T-helper 2 cell treated with Interferon-gamma antibody and Interleukin-4, amounts not matched to agents 5 μg/mL and 100 μg/mL, for 36 hours (primary cell): ENCODE measurements at regions not wholly inside any gene's neighbourhood (a gene's known extent, or its start where the extent isn't known, plus 50 kb on each side); places are given as distances from the start of the nearest gene placed in this dataset.

ENCODE experiments used
- DNase-seq: peaks from one replicate; pipeline ENCODE4 v3.0.0; 2021; ENCODE audit warnings: low spot score
- H3K27ac Mint-ChIP-seq: one replicate; pipeline ENCODE4 v1.8.0; 2021; ENCODE audit warnings: mild to moderate bottlenecking, mixed read lengths
- H3K27me3 Mint-ChIP-seq: one replicate; pipeline ENCODE4 v1.8.0; 2021; ENCODE audit warnings: low read depth, mixed read lengths
- H3K36me3 Mint-ChIP-seq: one replicate; pipeline ENCODE4 v1.8.0; 2021; ENCODE audit warnings: low read depth, mixed read lengths
- H3K4me1 Mint-ChIP-seq: one replicate; pipeline ENCODE4 v1.8.0; 2021; ENCODE audit warnings: low read depth, mixed read lengths
- H3K4me3 Mint-ChIP-seq: one replicate; pipeline ENCODE4 v1.8.0; 2022; ENCODE audit warnings: mild to moderate bottlenecking, moderate library complexity, mixed read lengths
- H3K9me3 Mint-ChIP-seq: one replicate; pipeline ENCODE4 v1.8.0; 2021; ENCODE audit warnings: mixed read lengths

GRCh38 chr10:111479966-111480365, 403.1 kb downstream of the ADRA2A start:
- no peak overlapping the region for H3K4me3 Mint-ChIP-seq
- H3K4me1 Mint-ChIP-seq, result no peaks in the 10 kb centered on the region
- H3K27ac Mint-ChIP-seq, result no peak overlapping the region
- DNase-seq, result no peak
- H3K9me3 Mint-ChIP-seq, result no peaks in the 10 kb centered on the region
- no peaks in the 10 kb centered on the region for H3K36me3 Mint-ChIP-seq
- H3K27me3 Mint-ChIP-seq, result no peaks in the 10 kb centered on the region

- no peak overlapping the region for H3K27ac Mint-ChIP-seq
- DNase-seq, result no peak
- no peaks in the 10 kb centered on the region for H3K4me1 Mint-ChIP-seq
- H3K4me3 Mint-ChIP-seq, result no peak overlapping the region
- no peaks in the 10 kb centered on the region for H3K36me3 Mint-ChIP-seq
- H3K9me3 Mint-ChIP-seq, result no peaks in the 10 kb centered on the region
- no peaks in the 10 kb centered on the region for H3K27me3 Mint-ChIP-seq
Measured at GRCh38 chr10:111481261-111481826, 404.5 kb downstream of the ADRA2A start.

GRCh38 chr10:111481866-111482265, 405.0 kb downstream of the ADRA2A start:
- H3K4me1 Mint-ChIP-seq, result no peaks in the 10 kb centered on the region
- H3K9me3 Mint-ChIP-seq, result no peaks in the 10 kb centered on the region
- no peaks in the 10 kb centered on the region for H3K27me3 Mint-ChIP-seq
- DNase-seq, result no peak
- no peak overlapping the region for H3K27ac Mint-ChIP-seq
- H3K4me3 Mint-ChIP-seq, result no peak overlapping the region
- no peaks in the 10 kb centered on the region for H3K36me3 Mint-ChIP-seq

GRCh38 chr10:111482621-111483216, 405.9 kb downstream of the ADRA2A start:
- Mint-ChIP-seq H3K27me3 (no peaks in the 10 kb centered on the region), H3K9me3 (peaks cover 4% of the 10 kb centered on the region), H3K36me3 (no peaks in the 10 kb centered on the region), H3K4me3 (no peak overlapping the region), H3K27ac (no peak overlapping the region), H3K4me1 (no peaks in the 10 kb centered on the region)
- no peak for DNase-seq

GRCh38 chr10:111485767-111486166, 408.9 kb downstream of the ADRA2A start:
- Mint-ChIP-seq H3K27ac (no peak overlapping the region), H3K27me3 (no peaks in the 10 kb centered on the region), H3K9me3 (peaks cover 31% of the 10 kb centered on the region), H3K36me3 (no peaks in the 10 kb centered on the region), H3K4me3 (no peak overlapping the region), H3K4me1 (no peaks in the 10 kb centered on the region)
- no peak for DNase-seq

- Mint-ChIP-seq H3K9me3 (peaks cover 36% of the 10 kb centered on the region), H3K4me1 (no peaks in the 10 kb centered on the region), H3K4me3 (no peak overlapping the region), H3K27ac (no peak overlapping the region), H3K27me3 (no peaks in the 10 kb centered on the region), H3K36me3 (no peaks in the 10 kb centered on the region)
- no peak for DNase-seq
Measured at GRCh38 chr10:111486346-111486745, 409.5 kb downstream of the ADRA2A start.

- Mint-ChIP-seq H3K27me3 (no peaks in the 10 kb centered on the region), H3K4me1 (no peaks in the 10 kb centered on the region), H3K36me3 (no peaks in the 10 kb centered on the region), H3K9me3 (peaks cover 42% of the 10 kb centered on the region), H3K4me3 (no peak overlapping the region), H3K27ac (no peak overlapping the region)
- DNase-seq, result no peak
Measured at GRCh38 chr10:111488668-111489067, 411.8 kb downstream of the ADRA2A start.

- Mint-ChIP-seq H3K9me3 (peaks cover 42% of the 10 kb centered on the region), H3K27ac (no peak overlapping the region), H3K4me3 (no peak overlapping the region), H3K4me1 (no peaks in the 10 kb centered on the region), H3K27me3 (no peaks in the 10 kb centered on the region), H3K36me3 (no peaks in the 10 kb centered on the region)
- no peak for DNase-seq
Measured at GRCh38 chr10:111491154-111491553, 414.3 kb downstream of the ADRA2A start.

GRCh38 chr10:111493024-111493625, 416.3 kb downstream of the ADRA2A start:
- Mint-ChIP-seq H3K27ac (no peak overlapping the region), H3K36me3 (no peaks in the 10 kb centered on the region), H3K9me3 (peaks cover 34% of the 10 kb centered on the region), H3K27me3 (no peaks in the 10 kb centered on the region), H3K4me1 (no peaks in the 10 kb centered on the region), H3K4me3 (no peak overlapping the region)
- DNase-seq, result no peak

GRCh38 chr10:111498560-111498959, 421.7 kb downstream of the ADRA2A start:
- DNase-seq, result no peak
- Mint-ChIP-seq H3K27ac (no peak overlapping the region), H3K4me3 (no peak overlapping the region), H3K36me3 (no peaks in the 10 kb centered on the region), H3K4me1 (no peaks in the 10 kb centered on the region), H3K27me3 (no peaks in the 10 kb centered on the region), H3K9me3 (no peaks in the 10 kb centered on the region)

GRCh38 chr10:111504376-111504775, 427.5 kb downstream of the ADRA2A start:
- H3K36me3 Mint-ChIP-seq, result no peaks in the 10 kb centered on the region
- H3K9me3 Mint-ChIP-seq, result no peaks in the 10 kb centered on the region
- no peaks in the 10 kb centered on the region for H3K4me1 Mint-ChIP-seq
- H3K27ac Mint-ChIP-seq, result no peak overlapping the region
- H3K4me3 Mint-ChIP-seq, result no peak overlapping the region
- no peaks in the 10 kb centered on the region for H3K27me3 Mint-ChIP-seq
- DNase-seq, result no peak

- no peak overlapping the region for H3K4me3 Mint-ChIP-seq
- no peaks in the 10 kb centered on the region for H3K27me3 Mint-ChIP-seq
- no peaks in the 10 kb centered on the region for H3K9me3 Mint-ChIP-seq
- no peaks in the 10 kb centered on the region for H3K36me3 Mint-ChIP-seq
- no peak overlapping the region for H3K27ac Mint-ChIP-seq
- H3K4me1 Mint-ChIP-seq, result no peaks in the 10 kb centered on the region
- DNase-seq, result no peak
Measured at GRCh38 chr10:111506266-111507034, 429.6 kb downstream of the ADRA2A start.

GRCh38 chr10:111511751-111512150, 434.9 kb downstream of the ADRA2A start:
- no peak overlapping the region for H3K4me3 Mint-ChIP-seq
- H3K9me3 Mint-ChIP-seq, result no peaks in the 10 kb centered on the region
- no peaks in the 10 kb centered on the region for H3K4me1 Mint-ChIP-seq
- no peaks in the 10 kb centered on the region for H3K36me3 Mint-ChIP-seq
- no peaks in the 10 kb centered on the region for H3K27me3 Mint-ChIP-seq
- peak overlapping the region; percentile 3 for H3K27ac Mint-ChIP-seq
- DNase-seq, result no peak

- no peak overlapping the region for H3K4me3 Mint-ChIP-seq
- no peak overlapping the region for H3K27ac Mint-ChIP-seq
- H3K36me3 Mint-ChIP-seq, result no peaks in the 10 kb centered on the region
- H3K27me3 Mint-ChIP-seq, result no peaks in the 10 kb centered on the region
- H3K9me3 Mint-ChIP-seq, result no peaks in the 10 kb centered on the region
- no peaks in the 10 kb centered on the region for H3K4me1 Mint-ChIP-seq
- no peak for DNase-seq
Measured at GRCh38 chr10:111515264-111515663, 438.4 kb downstream of the ADRA2A start.
